ENCODE measurements at regions not wholly inside any gene's neighbourhood (a gene's known extent, or its start where the extent isn't known, plus 50 kb on each side); places are given as distances from the start of the nearest gene placed in this dataset.
"Not testable (repeated sequence)": the region's sequence is repeated elsewhere in the genome, so short reads cannot be mapped to it uniquely, and the experiment has no call there.

GRCh38 chr14:46147452-46147851 is 504.1 kb downstream of the RPL10L start:
- Histone ChIP-seq H3K27me3 (ENCODE audit: control insufficient read depth, insufficient read depth, low read length) (no peaks in the 10 kb centered on the region), H3K4me1 (ENCODE audit: control insufficient read depth, insufficient read depth, low read length) (no peaks in the 10 kb centered on the region)

GRCh38 chr14:46147024-46147423 is 504.6 kb downstream of the RPL10L start:
- Histone ChIP-seq H3K4me1 (ENCODE audit: control insufficient read depth, insufficient read depth, low read length) (no peaks in the 10 kb centered on the region), H3K9ac (ENCODE audit: low read depth, low read length) (no peak overlapping the region), H3K9me3 (ENCODE audit: control insufficient read depth, insufficient read depth, low read length) (no peaks in the 10 kb centered on the region), H3K36me3 (ENCODE audit: control insufficient read depth, insufficient read depth, low read length) (no peaks in the 10 kb centered on the region), H3K4me3 (ENCODE audit: low read depth, low read length) (no peak overlapping the region), H3K27me3 (ENCODE audit: control insufficient read depth, insufficient read depth, low read length) (no peaks in the 10 kb centered on the region)

More at GRCh38 chr14:46147452-46147851, 504.1 kb downstream of the RPL10L start:
- no peaks in the 10 kb centered on the region for H3K36me3 ChIP-seq (ENCODE audit: control insufficient read depth, insufficient read depth, low read length)
- no peak overlapping the region for H3K4me3 ChIP-seq (ENCODE audit: low read depth, low read length)
- H3K9me3 ChIP-seq (ENCODE audit: control insufficient read depth, insufficient read depth, low read length), result no peaks in the 10 kb centered on the region
- no peak overlapping the region for H3K9ac ChIP-seq (ENCODE audit: low read depth, low read length)

GRCh38 chr14:46140445-46140844 is 511.1 kb downstream of the RPL10L start:
- no peak overlapping the region for H3K4me3 ChIP-seq (ENCODE audit: low read depth, low read length)
- no peak overlapping the region for H3K9ac ChIP-seq (ENCODE audit: low read depth, low read length)
- H3K9me3 ChIP-seq (ENCODE audit: control insufficient read depth, insufficient read depth, low read length), result no peaks in the 10 kb centered on the region
- no peaks in the 10 kb centered on the region for H3K4me1 ChIP-seq (ENCODE audit: control insufficient read depth, insufficient read depth, low read length)
- H3K36me3 ChIP-seq (ENCODE audit: control insufficient read depth, insufficient read depth, low read length), result no peaks in the 10 kb centered on the region
- no peaks in the 10 kb centered on the region for H3K27me3 ChIP-seq (ENCODE audit: control insufficient read depth, insufficient read depth, low read length)

- H3K4me1 ChIP-seq (ENCODE audit: control insufficient read depth, insufficient read depth, low read length), result no peaks in the 10 kb centered on the region
- H3K36me3 ChIP-seq (ENCODE audit: control insufficient read depth, insufficient read depth, low read length), result no peaks in the 10 kb centered on the region
- no peaks in the 10 kb centered on the region for H3K27me3 ChIP-seq (ENCODE audit: control insufficient read depth, insufficient read depth, low read length)
- no peak overlapping the region for H3K4me3 ChIP-seq (ENCODE audit: low read depth, low read length)
- no peak overlapping the region for H3K9ac ChIP-seq (ENCODE audit: low read depth, low read length)
- no peaks in the 10 kb centered on the region for H3K9me3 ChIP-seq (ENCODE audit: control insufficient read depth, insufficient read depth, low read length)
Observed at GRCh38 chr14:46139649-46140048, 511.9 kb downstream of the RPL10L start.

GRCh38 chr14:46137786-46138185 is 513.8 kb downstream of the RPL10L start:
- Histone ChIP-seq H3K27me3 (ENCODE audit: control insufficient read depth, insufficient read depth, low read length) (no peaks in the 10 kb centered on the region), H3K9ac (ENCODE audit: low read depth, low read length) (no peak overlapping the region), H3K4me1 (ENCODE audit: control insufficient read depth, insufficient read depth, low read length) (no peaks in the 10 kb centered on the region), H3K4me3 (ENCODE audit: low read depth, low read length) (no peak overlapping the region), H3K36me3 (ENCODE audit: control insufficient read depth, insufficient read depth, low read length) (no peaks in the 10 kb centered on the region), H3K9me3 (ENCODE audit: control insufficient read depth, insufficient read depth, low read length) (no peaks in the 10 kb centered on the region)

GRCh38 chr14:46136456-46136855 is 515.1 kb downstream of the RPL10L start:
- H3K36me3 ChIP-seq (ENCODE audit: control insufficient read depth, insufficient read depth, low read length), result no peaks in the 10 kb centered on the region
- no peaks in the 10 kb centered on the region for H3K9me3 ChIP-seq (ENCODE audit: control insufficient read depth, insufficient read depth, low read length)
- H3K9ac ChIP-seq (ENCODE audit: low read depth, low read length), result no peak overlapping the region
- H3K27me3 ChIP-seq (ENCODE audit: control insufficient read depth, insufficient read depth, low read length), result no peaks in the 10 kb centered on the region
- H3K4me3 ChIP-seq (ENCODE audit: low read depth, low read length), result no peak overlapping the region
- H3K4me1 ChIP-seq (ENCODE audit: control insufficient read depth, insufficient read depth, low read length), result no peaks in the 10 kb centered on the region

GRCh38 chr14:46108228-46108627 is 543.4 kb downstream of the RPL10L start:
- Histone ChIP-seq H3K9me3 (ENCODE audit: control insufficient read depth, insufficient read depth, low read length) (peaks cover 5% of the 10 kb centered on the region), H3K4me1 (ENCODE audit: control insufficient read depth, insufficient read depth, low read length) (no peaks in the 10 kb centered on the region), H3K27me3 (ENCODE audit: control insufficient read depth, insufficient read depth, low read length) (no peaks in the 10 kb centered on the region), H3K9ac (ENCODE audit: low read depth, low read length) (no peak overlapping the region), H3K36me3 (ENCODE audit: control insufficient read depth, insufficient read depth, low read length) (no peaks in the 10 kb centered on the region), H3K4me3 (ENCODE audit: low read depth, low read length) (no peak overlapping the region)

GRCh38 chr14:46100901-46101300 is 550.7 kb downstream of the RPL10L start:
- not testable (repeated sequence) for H3K9me3 ChIP-seq (ENCODE audit: control insufficient read depth, insufficient read depth, low read length)

GRCh38 chr14:46091819-46092218 is 559.8 kb downstream of the RPL10L start:
- H3K4me3 ChIP-seq (ENCODE audit: low read depth, low read length), result no peak overlapping the region
- H3K4me1 ChIP-seq (ENCODE audit: control insufficient read depth, insufficient read depth, low read length), result no peaks in the 10 kb centered on the region
- H3K9ac ChIP-seq (ENCODE audit: low read depth, low read length), result no peak overlapping the region
- H3K36me3 ChIP-seq (ENCODE audit: control insufficient read depth, insufficient read depth, low read length), result no peaks in the 10 kb centered on the region
- H3K9me3 ChIP-seq (ENCODE audit: control insufficient read depth, insufficient read depth, low read length), result no peaks in the 10 kb centered on the region
- H3K27me3 ChIP-seq (ENCODE audit: control insufficient read depth, insufficient read depth, low read length), result no peaks in the 10 kb centered on the region

More at GRCh38 chr14:46100901-46101300, 550.7 kb downstream of the RPL10L start:
- not testable (repeated sequence) for H3K4me1 ChIP-seq (ENCODE audit: control insufficient read depth, insufficient read depth, low read length); H3K27me3 ChIP-seq (ENCODE audit: control insufficient read depth, insufficient read depth, low read length); H3K9ac ChIP-seq (ENCODE audit: low read depth, low read length); H3K4me3 ChIP-seq (ENCODE audit: low read depth, low read length); H3K36me3 ChIP-seq (ENCODE audit: control insufficient read depth, insufficient read depth, low read length)

GRCh38 chr14:46087604-46088003 is 564.0 kb downstream of the RPL10L start:
- H3K27me3 ChIP-seq (ENCODE audit: control insufficient read depth, insufficient read depth, low read length), result no peaks in the 10 kb centered on the region
- no peak overlapping the region for H3K9ac ChIP-seq (ENCODE audit: low read depth, low read length)
- no peaks in the 10 kb centered on the region for H3K36me3 ChIP-seq (ENCODE audit: control insufficient read depth, insufficient read depth, low read length)
- H3K4me1 ChIP-seq (ENCODE audit: control insufficient read depth, insufficient read depth, low read length), result no peaks in the 10 kb centered on the region
- H3K4me3 ChIP-seq (ENCODE audit: low read depth, low read length), result no peak overlapping the region
- no peaks in the 10 kb centered on the region for H3K9me3 ChIP-seq (ENCODE audit: control insufficient read depth, insufficient read depth, low read length)

GRCh38 chr14:46074061-46074460 is 577.5 kb downstream of the RPL10L start:
- no peaks in the 10 kb centered on the region for H3K9me3 ChIP-seq (ENCODE audit: control insufficient read depth, insufficient read depth, low read length)
- H3K9ac ChIP-seq (ENCODE audit: low read depth, low read length), result no peak overlapping the region
- H3K27me3 ChIP-seq (ENCODE audit: control insufficient read depth, insufficient read depth, low read length), result no peaks in the 10 kb centered on the region

GRCh38 chr14:46063872-46064271 is 587.7 kb downstream of the RPL10L start:
- Histone ChIP-seq H3K36me3 (ENCODE audit: control insufficient read depth, insufficient read depth, low read length) (no peaks in the 10 kb centered on the region), H3K27me3 (ENCODE audit: control insufficient read depth, insufficient read depth, low read length) (no peaks in the 10 kb centered on the region), H3K9me3 (ENCODE audit: control insufficient read depth, insufficient read depth, low read length) (no peaks in the 10 kb centered on the region), H3K9ac (ENCODE audit: low read depth, low read length) (no peak overlapping the region), H3K4me3 (ENCODE audit: low read depth, low read length) (no peak overlapping the region), H3K4me1 (ENCODE audit: control insufficient read depth, insufficient read depth, low read length) (peaks cover 2% of the 10 kb centered on the region)

More at GRCh38 chr14:46074061-46074460, 577.5 kb downstream of the RPL10L start:
- no peak overlapping the region for H3K4me3 ChIP-seq (ENCODE audit: low read depth, low read length)
- H3K36me3 ChIP-seq (ENCODE audit: control insufficient read depth, insufficient read depth, low read length), result no peaks in the 10 kb centered on the region
- H3K4me1 ChIP-seq (ENCODE audit: control insufficient read depth, insufficient read depth, low read length), result no peaks in the 10 kb centered on the region
